ENCODE measurements at regions not wholly inside any gene's neighbourhood (a gene's known extent, or its start where the extent isn't known, plus 50 kb on each side); places are given as distances from the start of the nearest gene placed in this dataset.

DNA sequence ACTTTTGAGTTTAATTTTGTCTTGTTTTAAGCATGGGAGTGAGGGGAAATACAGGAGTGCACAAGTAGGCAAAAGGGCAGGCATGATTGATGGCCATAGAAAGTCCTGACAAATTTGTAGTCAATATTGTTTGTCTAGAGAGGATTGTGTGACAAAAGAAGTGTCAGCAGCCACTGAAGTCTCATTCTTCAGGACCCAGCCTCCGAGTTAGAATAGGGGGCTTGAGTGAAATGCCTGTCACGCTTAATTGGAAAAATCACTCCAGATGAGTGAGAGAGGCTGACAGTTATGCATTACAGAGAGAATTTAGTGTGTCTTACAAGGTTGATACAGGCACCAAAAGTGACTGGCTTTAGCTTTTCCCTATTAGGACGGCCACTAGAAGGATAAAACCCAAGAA lies 81.9 kb upstream of the RPS23 start:
- DNase-seq (ENCODE audit: extremely low read depth, low read depth) = no peak
- TF ChIP-seq, protein P1, sequence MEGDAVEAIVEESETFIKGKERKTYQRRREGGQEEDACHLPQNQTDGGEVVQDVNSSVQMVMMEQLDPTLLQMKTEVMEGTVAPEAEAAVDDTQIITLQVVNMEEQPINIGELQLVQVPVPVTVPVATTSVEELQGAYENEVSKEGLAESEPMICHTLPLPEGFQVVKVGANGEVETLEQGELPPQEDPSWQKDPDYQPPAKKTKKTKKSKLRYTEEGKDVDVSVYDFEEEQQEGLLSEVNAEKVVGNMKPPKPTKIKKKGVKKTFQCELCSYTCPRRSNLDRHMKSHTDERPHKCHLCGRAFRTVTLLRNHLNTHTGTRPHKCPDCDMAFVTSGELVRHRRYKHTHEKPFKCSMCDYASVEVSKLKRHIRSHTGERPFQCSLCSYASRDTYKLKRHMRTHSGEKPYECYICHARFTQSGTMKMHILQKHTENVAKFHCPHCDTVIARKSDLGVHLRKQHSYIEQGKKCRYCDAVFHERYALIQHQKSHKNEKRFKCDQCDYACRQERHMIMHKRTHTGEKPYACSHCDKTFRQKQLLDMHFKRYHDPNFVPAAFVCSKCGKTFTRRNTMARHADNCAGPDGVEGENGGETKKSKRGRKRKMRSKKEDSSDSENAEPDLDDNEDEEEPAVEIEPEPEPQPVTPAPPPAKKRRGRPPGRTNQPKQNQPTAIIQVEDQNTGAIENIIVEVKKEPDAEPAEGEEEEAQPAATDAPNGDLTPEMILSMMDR (IDR thresholded peaks at IDR 0.05; ENCODE audit: low read depth, low read length) = no peak

DNA sequence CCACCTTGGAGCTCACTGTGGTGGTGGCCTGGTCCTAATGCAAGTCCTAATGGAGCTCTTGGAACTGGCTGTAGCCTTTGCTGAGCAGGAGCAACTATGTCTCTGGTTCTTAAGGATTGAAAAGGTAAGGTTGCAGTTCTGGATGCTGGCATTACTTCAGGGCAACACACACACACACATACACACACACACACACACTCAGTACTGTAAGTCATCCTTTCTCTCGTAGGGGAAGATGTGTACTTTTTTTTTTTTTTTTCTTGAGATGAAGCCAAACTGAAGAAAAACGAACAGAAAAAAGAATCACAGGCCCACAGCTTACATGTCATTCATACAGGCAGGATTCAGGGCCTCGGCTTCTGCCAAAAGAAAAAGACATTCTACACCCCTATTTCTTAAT lies 81.1 kb upstream of the RPS23 start:
- no peak for DNase-seq (ENCODE audit: extremely low read depth, low read depth)
- TF ChIP-seq, protein P1 (IDR thresholded peaks at IDR 0.05; ENCODE audit: low read depth, low read length) = no peak

DNA sequence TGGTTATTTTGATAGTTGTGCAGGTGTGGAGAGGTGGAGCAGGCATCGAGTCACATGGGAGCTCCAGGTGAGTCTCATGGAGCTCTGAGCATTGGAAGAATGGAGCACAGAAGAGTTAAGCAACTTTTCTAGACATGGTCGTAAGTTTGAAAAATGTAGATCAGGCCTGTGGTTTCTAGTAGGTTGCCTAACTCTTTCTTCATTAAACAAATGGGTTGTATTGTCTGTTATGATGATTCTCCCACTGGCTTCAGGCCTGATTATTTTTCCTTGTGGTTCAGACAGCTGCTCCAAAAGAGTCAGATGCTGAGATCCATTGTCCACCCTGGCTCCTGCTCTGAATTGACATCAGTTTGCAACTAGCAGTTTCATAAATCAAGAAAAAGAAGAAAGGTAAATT lies 80.3 kb upstream of the RPS23 start:
- TF ChIP-seq, protein P1 (IDR thresholded peaks at IDR 0.05; ENCODE audit: low read depth, low read length) = no peak
- no peak for DNase-seq (ENCODE audit: extremely low read depth, low read depth)

DNA sequence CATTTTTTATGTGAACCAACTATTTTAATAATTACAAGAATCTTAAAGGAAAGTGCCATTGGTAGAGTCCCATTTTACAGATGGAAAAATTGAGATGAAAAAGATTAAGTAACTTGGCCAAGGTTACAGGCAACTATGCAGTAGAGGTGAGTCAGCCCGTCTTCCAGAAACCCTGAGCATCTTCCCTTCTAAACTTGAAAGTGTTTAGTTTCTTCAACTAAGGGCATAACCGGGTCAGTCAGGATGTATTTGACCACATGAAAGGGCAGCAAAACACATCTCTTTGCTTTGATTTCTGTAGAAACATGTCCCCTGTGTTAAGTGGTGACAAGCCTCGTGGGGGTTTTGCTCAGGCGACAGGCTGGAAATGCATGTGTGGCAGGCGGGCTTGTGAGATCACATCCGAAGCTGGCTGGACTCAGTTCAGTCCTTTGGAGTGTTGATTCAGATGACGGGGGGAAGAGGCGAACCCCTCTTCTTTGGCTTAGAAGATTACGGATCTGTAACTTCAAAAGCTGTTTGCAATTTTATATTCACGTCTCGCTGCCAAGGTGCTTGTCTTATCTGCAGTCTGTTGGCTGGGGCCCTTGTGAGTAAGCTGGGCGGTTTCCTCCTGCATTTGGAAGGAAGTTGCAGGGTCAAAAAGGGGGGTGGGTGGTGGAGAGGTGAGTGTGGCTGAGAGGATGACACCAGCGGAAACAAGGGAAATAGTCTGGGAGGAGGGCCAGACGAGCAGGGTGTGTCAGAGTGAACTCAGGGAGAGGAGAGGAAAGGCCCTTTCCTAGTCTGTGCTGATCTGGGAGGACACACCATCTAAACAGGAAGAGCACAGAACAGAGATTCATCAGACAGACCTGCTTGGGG lies 78.9 kb upstream of the RPS23 start:
- peak; percentile 72 for DNase-seq (ENCODE audit: extremely low read depth, low read depth)
- TF ChIP-seq, protein P1 (IDR thresholded peaks at IDR 0.05; ENCODE audit: low read depth, low read length) = no peak

DNA sequence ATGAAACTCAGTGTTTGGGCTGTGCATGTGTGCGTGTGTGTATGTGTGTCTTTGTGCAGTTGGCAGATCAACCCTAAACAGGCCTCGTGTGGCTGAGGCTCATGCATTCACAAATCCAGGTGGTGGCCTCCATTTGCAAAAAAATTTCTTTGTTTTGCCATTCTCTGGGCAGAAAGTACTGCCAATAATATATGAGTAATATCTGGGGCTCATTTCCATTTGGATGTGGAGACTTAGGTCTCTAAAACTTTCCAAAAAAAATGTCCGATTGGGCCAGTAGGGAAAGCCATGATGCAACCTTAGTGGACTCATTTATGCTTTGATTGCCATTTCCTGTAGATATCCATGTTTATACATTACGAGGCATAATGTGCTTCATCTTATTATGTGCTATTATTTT lies 77.9 kb upstream of the RPS23 start:
- DNase-seq (ENCODE audit: extremely low read depth, low read depth) = no peak
- TF ChIP-seq, protein P1 (IDR thresholded peaks at IDR 0.05; ENCODE audit: low read depth, low read length) = no peak

DNA sequence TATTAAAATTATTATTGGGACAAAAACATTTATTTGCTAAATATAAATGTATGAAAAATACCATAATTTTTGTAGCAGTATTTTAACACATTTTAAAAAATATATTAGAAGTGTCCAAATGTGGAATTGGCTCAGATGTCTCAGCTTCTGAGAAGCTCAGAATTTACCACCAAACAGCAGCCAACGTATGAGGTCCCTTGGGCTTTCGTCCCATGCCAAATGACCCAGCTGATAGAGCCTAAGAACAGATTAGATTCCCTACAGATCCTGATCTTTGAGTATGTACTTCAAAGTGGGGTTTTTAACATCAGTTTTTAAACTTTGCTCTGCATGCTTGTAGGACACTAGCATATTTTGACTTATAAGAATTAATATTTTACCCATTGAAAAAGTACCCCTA lies 77.3 kb upstream of the RPS23 start:
- TF ChIP-seq, protein P1 (IDR thresholded peaks at IDR 0.05; ENCODE audit: low read depth, low read length) = no peak
- no peak for DNase-seq (ENCODE audit: extremely low read depth, low read depth)

DNA sequence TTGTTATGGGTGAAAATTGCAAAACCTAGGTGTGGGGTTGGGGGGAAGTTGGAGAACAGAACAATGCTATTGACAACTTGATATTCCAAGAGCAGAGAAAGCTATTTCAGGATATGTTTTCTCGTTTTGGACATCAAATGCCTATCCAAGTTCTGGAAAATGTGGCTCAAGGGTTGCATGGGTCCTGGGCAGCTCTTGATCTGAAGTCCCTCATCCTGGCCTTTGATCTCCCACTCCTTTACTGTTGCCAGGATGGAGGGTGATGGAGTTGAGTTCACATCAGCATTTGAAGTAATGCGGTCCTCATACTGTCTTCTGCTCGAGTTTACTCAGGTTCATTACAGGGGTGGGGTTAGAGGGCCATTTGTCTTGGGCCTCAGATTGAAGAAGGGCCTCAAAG lies 76.9 kb upstream of the RPS23 start:
- TF ChIP-seq, protein P1 (IDR thresholded peaks at IDR 0.05; ENCODE audit: low read depth, low read length) = no peak
- no peak for DNase-seq (ENCODE audit: extremely low read depth, low read depth)

Data from AG09319 (cell line).